BLaER1 (cell line): ENCODE measurements at regions not wholly inside any gene's neighbourhood (a gene's known extent, or its start where the extent isn't known, plus 50 kb on each side); places are given as distances from the start of the nearest gene placed in this dataset.

Experiments
- H3K27ac ChIP-seq: shearing (Covaris generic); formaldehyde crosslinking; 2 replicates; pipeline ENCODE4 v1.8.1; 2022
- H3K27me3 ChIP-seq: shearing (Covaris generic); formaldehyde crosslinking; 2 replicates; pipeline ENCODE4 v1.8.1; 2022
- H3K36me3 ChIP-seq: shearing (Covaris generic); formaldehyde crosslinking; 2 replicates; pipeline ENCODE4 v1.8.1; 2022
- H3K4me1 ChIP-seq: shearing (Covaris generic); formaldehyde crosslinking; 2 replicates; pipeline ENCODE4 v1.8.1; 2022
- H3K4me2 ChIP-seq: shearing (Covaris generic); formaldehyde crosslinking; 2 replicates; pipeline ENCODE4 v1.8.1; 2022
- H3K4me3 ChIP-seq: shearing (Covaris generic); formaldehyde crosslinking; 2 replicates; pipeline ENCODE4 v1.8.1; 2022
- H3K9ac ChIP-seq: shearing (Covaris generic); formaldehyde crosslinking; 2 replicates; pipeline ENCODE4 v1.8.1; 2022
- H3K9me3 ChIP-seq: shearing (Covaris generic); formaldehyde crosslinking; 2 replicates; pipeline ENCODE4 v1.8.1; 2022
- H4K20me1 ChIP-seq: shearing (Covaris generic); formaldehyde crosslinking; 2 replicates; pipeline ENCODE4 v1.8.1; 2022
- Cebpa-rat ChIP-seq: shearing (Covaris generic); IDR thresholded peaks from 2 replicates; pipeline ENCODE4 v1.8.1; 2022

GRCh38 chr12:43058616-43059015, 469.1 kb upstream of the PRICKLE1 start:
- H3K27ac ChIP-seq = no peak overlapping the region
- no peak overlapping the region for H3K4me2 ChIP-seq
- no peaks in the 10 kb centered on the region for H3K27me3 ChIP-seq
- TF ChIP-seq Cebpa-rat = no peak
- no peaks in the 10 kb centered on the region for H3K9me3 ChIP-seq
- no peaks in the 10 kb centered on the region for H3K36me3 ChIP-seq
- no peak overlapping the region for H3K9ac ChIP-seq
- H3K4me3 ChIP-seq = no peak overlapping the region
- H4K20me1 ChIP-seq = no peaks in the 10 kb centered on the region
- no peaks in the 10 kb centered on the region for H3K4me1 ChIP-seq

- Histone ChIP-seq H3K27me3 (no peaks in the 10 kb centered on the region), H3K9ac (no peak overlapping the region), H3K4me1 (no peaks in the 10 kb centered on the region), H3K4me3 (no peak overlapping the region), H3K9me3 (no peaks in the 10 kb centered on the region), H4K20me1 (no peaks in the 10 kb centered on the region), H3K4me2 (no peak overlapping the region), H3K36me3 (no peaks in the 10 kb centered on the region), H3K27ac (no peak overlapping the region)
- no peak for TF ChIP-seq Cebpa-rat
Measured at GRCh38 chr12:43057566-43057965, 468.0 kb upstream of the PRICKLE1 start.

- no peaks in the 10 kb centered on the region for H3K4me1 ChIP-seq
- H3K4me2 ChIP-seq = no peak overlapping the region
- H3K27me3 ChIP-seq = no peaks in the 10 kb centered on the region
- no peak overlapping the region for H3K27ac ChIP-seq
- no peaks in the 10 kb centered on the region for H3K9me3 ChIP-seq
- H3K36me3 ChIP-seq = no peaks in the 10 kb centered on the region
- H4K20me1 ChIP-seq = no peaks in the 10 kb centered on the region
- no peak overlapping the region for H3K9ac ChIP-seq
- no peak for TF ChIP-seq Cebpa-rat
- no peak overlapping the region for H3K4me3 ChIP-seq
Measured at GRCh38 chr12:43054085-43054484, 464.5 kb upstream of the PRICKLE1 start.

GRCh38 chr12:43052441-43052840, 462.9 kb upstream of the PRICKLE1 start:
- TF ChIP-seq Cebpa-rat = no peak
- Histone ChIP-seq H3K9me3 (no peaks in the 10 kb centered on the region), H3K4me1 (no peaks in the 10 kb centered on the region), H3K4me3 (no peak overlapping the region), H3K27ac (no peak overlapping the region), H3K4me2 (no peak overlapping the region), H3K27me3 (no peaks in the 10 kb centered on the region), H3K9ac (no peak overlapping the region), H3K36me3 (no peaks in the 10 kb centered on the region), H4K20me1 (no peaks in the 10 kb centered on the region)

- Histone ChIP-seq H3K4me2 (no peak overlapping the region), H3K9me3 (no peaks in the 10 kb centered on the region), H3K4me3 (no peak overlapping the region), H4K20me1 (no peaks in the 10 kb centered on the region), H3K9ac (no peak overlapping the region), H3K27me3 (no peaks in the 10 kb centered on the region), H3K36me3 (no peaks in the 10 kb centered on the region), H3K27ac (no peak overlapping the region), H3K4me1 (no peaks in the 10 kb centered on the region)
- no peak for TF ChIP-seq Cebpa-rat
Measured at GRCh38 chr12:43044241-43044640, 454.7 kb upstream of the PRICKLE1 start.

GRCh38 chr12:43038991-43039390, 449.4 kb upstream of the PRICKLE1 start:
- Histone ChIP-seq H3K4me3 (no peak overlapping the region), H3K4me2 (no peak overlapping the region)

GRCh38 chr12:43029971-43030370, 440.4 kb upstream of the PRICKLE1 start:
- no peaks in the 10 kb centered on the region for H3K36me3 ChIP-seq
- H3K9me3 ChIP-seq = peaks cover 20% of the 10 kb centered on the region
- no peak overlapping the region for H3K4me3 ChIP-seq
- no peaks in the 10 kb centered on the region for H3K27me3 ChIP-seq
- no peaks in the 10 kb centered on the region for H4K20me1 ChIP-seq
- no peak overlapping the region for H3K4me2 ChIP-seq
- no peak overlapping the region for H3K27ac ChIP-seq
- H3K4me1 ChIP-seq = no peaks in the 10 kb centered on the region
- H3K9ac ChIP-seq = no peak overlapping the region
- TF ChIP-seq Cebpa-rat = no peak

More at GRCh38 chr12:43038991-43039390, 449.4 kb upstream of the PRICKLE1 start:
- no peak for TF ChIP-seq Cebpa-rat
- H4K20me1 ChIP-seq = no peaks in the 10 kb centered on the region
- H3K9ac ChIP-seq = no peak overlapping the region
- H3K36me3 ChIP-seq = no peaks in the 10 kb centered on the region
- no peaks in the 10 kb centered on the region for H3K27me3 ChIP-seq
- H3K27ac ChIP-seq = no peak overlapping the region
- H3K9me3 ChIP-seq = no peaks in the 10 kb centered on the region
- no peaks in the 10 kb centered on the region for H3K4me1 ChIP-seq

- no peaks in the 10 kb centered on the region for H3K4me1 ChIP-seq
- no peaks in the 10 kb centered on the region for H4K20me1 ChIP-seq
- H3K27me3 ChIP-seq = no peaks in the 10 kb centered on the region
- H3K4me2 ChIP-seq = no peak overlapping the region
- H3K4me3 ChIP-seq = no peak overlapping the region
- H3K36me3 ChIP-seq = no peaks in the 10 kb centered on the region
- TF ChIP-seq Cebpa-rat = no peak
- peaks cover 20% of the 10 kb centered on the region for H3K9me3 ChIP-seq
- H3K27ac ChIP-seq = no peak overlapping the region
- H3K9ac ChIP-seq = no peak overlapping the region
Measured at GRCh38 chr12:43028826-43029225, 439.3 kb upstream of the PRICKLE1 start.

GRCh38 chr12:43022838-43023237, 433.3 kb upstream of the PRICKLE1 start:
- Histone ChIP-seq H3K4me1 (no peaks in the 10 kb centered on the region), H3K4me2 (no peak overlapping the region), H3K27me3 (no peaks in the 10 kb centered on the region), H4K20me1 (no peaks in the 10 kb centered on the region), H3K27ac (no peak overlapping the region), H3K4me3 (no peak overlapping the region), H3K36me3 (no peaks in the 10 kb centered on the region), H3K9me3 (no peaks in the 10 kb centered on the region), H3K9ac (no peak overlapping the region)
- no peak for TF ChIP-seq Cebpa-rat

GRCh38 chr12:43015090-43015737, 425.7 kb upstream of the PRICKLE1 start:
- Histone ChIP-seq H3K27me3 (no peaks in the 10 kb centered on the region), H3K4me1 (no peaks in the 10 kb centered on the region), H3K9ac (no peak overlapping the region), H3K4me2 (no peak overlapping the region), H3K27ac (no peak overlapping the region), H3K4me3 (no peak overlapping the region), H3K9me3 (peaks cover 11% of the 10 kb centered on the region), H3K36me3 (no peaks in the 10 kb centered on the region), H4K20me1 (no peaks in the 10 kb centered on the region)
- no peak for TF ChIP-seq Cebpa-rat
